Brain microvascular endothelial cell (primary cell): ENCODE measurements at regions not wholly inside any gene's neighbourhood (a gene's known extent, or its start where the extent isn't known, plus 50 kb on each side); places are given as distances from the start of the nearest gene placed in this dataset.

ENCODE experiments used
- DNase-seq: peaks from one replicate; pipeline ENCODE4 v3.0.0-alpha.2; 2020
- H3K27ac ChIP-seq: fragments of 250-450 bp; sonication (Bioruptor Pico); 2 replicates; pipeline ENCODE4 v1.5.1; 2020; ENCODE audit warnings: mild to moderate bottlenecking, moderate library complexity
- H3K27me3 ChIP-seq: fragments of 250-450 bp; sonication (Bioruptor Pico); replicated peaks from 2 replicates; pipeline ENCODE4 v1.5.1; 2020; ENCODE audit warnings: mild to moderate bottlenecking
- H3K36me3 ChIP-seq: fragments of 250-450 bp; sonication (Bioruptor Pico); replicated peaks from 2 replicates; pipeline ENCODE4 v1.5.1; 2020; ENCODE audit warnings: mild to moderate bottlenecking
- H3K4me3 ChIP-seq: 2 replicates; pipeline ENCODE4 v1.5.1; 2011; ENCODE audit warnings: low read depth, mild to moderate bottlenecking, control low read depth, low read length, moderate library complexity
- CTCF ChIP-seq: IDR thresholded peaks from 2 replicates; pipeline ENCODE4 v1.5.1; 2011; ENCODE audit warnings: low read depth, mild to moderate bottlenecking, moderate library complexity, low read length, control low read depth, inconsistent platforms; ENCODE audit errors: missing control alignments
- in situ Hi-C: cut with HindIII; loops from 2 replicates; pipeline ENCODE4 v1.10.0; 2017; ENCODE audit warnings: low sequenced_read_pairs, low pct_ligation_motif_present

- DNase-seq, result no peak
- no peak overlapping the region for H3K4me3 ChIP-seq
- no peaks in the 10 kb centered on the region for H3K36me3 ChIP-seq
- H3K27me3 ChIP-seq, result no peaks in the 10 kb centered on the region
- TF ChIP-seq CTCF, result no peak
- H3K27ac ChIP-seq, result no peak overlapping the region
- in situ Hi-C loops, result no loop called here
These were observed 84.6 kb upstream of the TRIM2 start for GRCh38 chr4:153119626-153120025.

DNA sequence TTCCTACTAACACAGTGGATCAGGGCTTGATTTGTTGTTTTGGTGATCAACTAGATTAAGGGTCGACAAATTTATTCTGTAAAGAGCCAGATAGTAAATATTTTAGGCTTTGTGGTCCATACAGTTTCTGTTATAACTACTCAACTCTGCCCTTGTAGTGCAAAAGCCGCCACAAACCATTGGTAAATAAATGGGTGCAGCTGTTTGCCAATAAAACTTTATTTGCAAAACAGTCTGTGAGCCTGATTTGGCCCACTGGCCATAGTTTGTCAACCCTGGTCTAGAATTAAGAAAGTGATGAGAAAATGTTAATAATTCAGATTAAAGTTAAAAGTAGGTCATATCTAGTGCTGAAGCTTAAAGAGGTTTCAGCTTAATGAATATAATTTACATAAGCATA lies 84.0 kb upstream of the TRIM2 start:
- in situ Hi-C loops, result no loop called here
- no peak for DNase-seq
- no peak overlapping the region for H3K27ac ChIP-seq
- no peak overlapping the region for H3K4me3 ChIP-seq
- no peaks in the 10 kb centered on the region for H3K36me3 ChIP-seq
- no peaks in the 10 kb centered on the region for H3K27me3 ChIP-seq
- TF ChIP-seq CTCF, result no peak

GRCh38 chr4:153122855-153123254 lies 81.4 kb upstream of the TRIM2 start:
- no peak for TF ChIP-seq CTCF
- no peaks in the 10 kb centered on the region for H3K27me3 ChIP-seq
- in situ Hi-C loops, result no loop called here
- no peak overlapping the region for H3K27ac ChIP-seq
- no peaks in the 10 kb centered on the region for H3K36me3 ChIP-seq
- DNase-seq, result no peak
- H3K4me3 ChIP-seq, result no peak overlapping the region

DNA sequence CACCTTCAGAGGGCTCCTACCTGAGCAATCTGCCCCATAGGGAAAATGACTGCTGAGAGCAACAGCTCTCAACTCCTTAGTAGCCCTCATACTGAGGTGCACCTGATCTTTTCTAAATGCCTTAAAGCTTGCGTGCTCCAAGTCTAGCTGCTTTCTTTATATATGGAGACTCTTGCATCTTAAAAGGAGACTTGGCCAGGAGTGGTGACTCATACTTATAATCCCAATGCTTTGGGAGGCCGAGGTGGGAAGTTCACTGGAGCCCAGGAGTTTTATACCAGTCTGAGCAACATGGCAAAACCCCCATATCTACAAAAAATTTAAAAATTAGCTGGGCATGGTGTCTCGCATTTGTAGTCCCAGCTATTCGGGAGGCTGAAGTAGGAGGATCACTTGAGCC lies 78.1 kb upstream of the TRIM2 start:
- DNase-seq, result no peak
- in situ Hi-C loops, result no loop called here
- Histone ChIP-seq H3K27ac (no peak overlapping the region), H3K27me3 (no peaks in the 10 kb centered on the region), H3K36me3 (no peaks in the 10 kb centered on the region), H3K4me3 (no peak overlapping the region)
- no peak for TF ChIP-seq CTCF

DNA sequence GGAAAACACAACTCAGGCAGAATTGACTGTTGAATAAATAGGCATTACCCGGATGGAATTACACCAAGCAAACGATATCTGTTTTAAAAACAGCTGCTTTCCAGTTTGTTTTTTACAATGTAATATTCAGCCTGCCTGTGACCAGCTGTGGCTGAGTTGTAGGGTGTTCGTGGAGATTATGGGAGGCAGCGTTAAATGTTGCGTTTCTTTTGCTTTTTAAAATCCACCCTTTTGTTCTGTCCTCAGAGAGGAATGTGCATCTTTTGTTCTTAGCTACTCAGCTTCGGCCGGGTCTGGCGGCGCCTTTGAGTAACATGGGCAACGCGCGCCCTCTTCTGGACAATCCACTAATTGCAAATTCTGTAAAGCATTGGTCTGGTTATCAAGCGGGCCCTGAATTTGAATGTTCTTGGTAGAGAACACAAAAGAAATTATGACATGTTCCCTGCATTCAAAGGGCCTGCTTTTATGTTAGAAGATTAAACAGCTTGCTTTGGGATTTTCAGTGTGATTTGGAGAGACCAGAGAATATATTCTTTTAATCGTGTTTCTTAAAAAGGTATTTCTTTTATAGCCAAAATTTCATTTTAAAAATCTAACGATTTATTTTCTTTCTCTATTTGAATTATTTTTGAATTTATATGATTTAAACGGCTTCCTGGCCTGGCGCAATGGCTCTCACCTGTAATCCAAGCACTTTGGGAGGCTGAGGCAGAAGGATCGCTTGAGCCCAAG lies 76.3 kb upstream of the TRIM2 start:
- H3K4me3 ChIP-seq, result peak overlapping the region; percentile 39
- TF ChIP-seq CTCF, result peak; percentile 81
- no peaks in the 10 kb centered on the region for H3K36me3 ChIP-seq
- in situ Hi-C loops, result no loop called here
- DNase-seq, result peak; percentile 90
- no peaks in the 10 kb centered on the region for H3K27me3 ChIP-seq
- H3K27ac ChIP-seq, result no peak overlapping the region

GRCh38 chr4:153131596-153131995 lies 72.6 kb upstream of the TRIM2 start:
- Histone ChIP-seq H3K36me3 (no peaks in the 10 kb centered on the region), H3K27me3 (no peaks in the 10 kb centered on the region), H3K4me3 (no peak overlapping the region), H3K27ac (no peak overlapping the region)
- peak; percentile 30 for TF ChIP-seq CTCF
- in situ Hi-C loops, result no loop called here
- no peak for DNase-seq
